ENCODE measurements at regions not wholly inside any gene's neighbourhood (a gene's known extent, or its start where the extent isn't known, plus 50 kb on each side); places are given as distances from the start of the nearest gene placed in this dataset.

DNA sequence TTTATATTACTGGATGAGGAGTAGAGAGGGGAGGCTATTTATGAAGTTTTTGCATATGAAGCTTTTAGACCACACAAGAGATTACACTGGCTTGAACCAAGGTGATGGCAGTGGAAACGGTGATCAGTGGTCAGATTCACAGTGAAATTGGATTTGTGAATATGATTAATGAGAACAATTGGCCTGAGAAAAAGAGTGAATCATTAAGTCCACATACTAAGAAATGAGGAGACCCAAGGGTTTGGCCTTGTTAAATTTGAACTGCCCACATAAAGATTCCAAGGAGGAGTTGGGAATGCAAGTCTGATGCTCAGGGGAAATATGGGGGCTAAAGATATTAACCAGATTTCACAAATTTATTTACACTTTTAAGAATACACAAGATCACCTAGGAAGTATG is 155.3 kb upstream of the ADGRL3 start (continued):
- TF ChIP-seq BMI1 (IDR thresholded peaks at IDR 0.05; ENCODE audit: borderline replicate concordance) (no peak), POU2F2 (IDR thresholded peaks at IDR 0.05; ENCODE audit: borderline replicate concordance, low read depth, low read length) (no peak), ZNF24 (IDR thresholded peaks at IDR 0.05) (no peak), SMAD1 (IDR thresholded peaks at IDR 0.05; ENCODE audit: low read depth, partially characterized antibody) (no peak), JUND (IDR thresholded peaks at IDR 0.05; ENCODE audit: low read depth, low read length) (no peak)
- TF ChIP-seq, protein P1, sequence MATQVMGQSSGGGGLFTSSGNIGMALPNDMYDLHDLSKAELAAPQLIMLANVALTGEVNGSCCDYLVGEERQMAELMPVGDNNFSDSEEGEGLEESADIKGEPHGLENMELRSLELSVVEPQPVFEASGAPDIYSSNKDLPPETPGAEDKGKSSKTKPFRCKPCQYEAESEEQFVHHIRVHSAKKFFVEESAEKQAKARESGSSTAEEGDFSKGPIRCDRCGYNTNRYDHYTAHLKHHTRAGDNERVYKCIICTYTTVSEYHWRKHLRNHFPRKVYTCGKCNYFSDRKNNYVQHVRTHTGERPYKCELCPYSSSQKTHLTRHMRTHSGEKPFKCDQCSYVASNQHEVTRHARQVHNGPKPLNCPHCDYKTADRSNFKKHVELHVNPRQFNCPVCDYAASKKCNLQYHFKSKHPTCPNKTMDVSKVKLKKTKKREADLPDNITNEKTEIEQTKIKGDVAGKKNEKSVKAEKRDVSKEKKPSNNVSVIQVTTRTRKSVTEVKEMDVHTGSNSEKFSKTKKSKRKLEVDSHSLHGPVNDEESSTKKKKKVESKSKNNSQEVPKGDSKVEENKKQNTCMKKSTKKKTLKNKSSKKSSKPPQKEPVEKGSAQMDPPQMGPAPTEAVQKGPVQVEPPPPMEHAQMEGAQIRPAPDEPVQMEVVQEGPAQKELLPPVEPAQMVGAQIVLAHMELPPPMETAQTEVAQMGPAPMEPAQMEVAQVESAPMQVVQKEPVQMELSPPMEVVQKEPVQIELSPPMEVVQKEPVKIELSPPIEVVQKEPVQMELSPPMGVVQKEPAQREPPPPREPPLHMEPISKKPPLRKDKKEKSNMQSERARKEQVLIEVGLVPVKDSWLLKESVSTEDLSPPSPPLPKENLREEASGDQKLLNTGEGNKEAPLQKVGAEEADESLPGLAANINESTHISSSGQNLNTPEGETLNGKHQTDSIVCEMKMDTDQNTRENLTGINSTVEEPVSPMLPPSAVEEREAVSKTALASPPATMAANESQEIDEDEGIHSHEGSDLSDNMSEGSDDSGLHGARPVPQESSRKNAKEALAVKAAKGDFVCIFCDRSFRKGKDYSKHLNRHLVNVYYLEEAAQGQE (IDR thresholded peaks at IDR 0.05; ENCODE audit: low read depth, low read length): no peak

DNA sequence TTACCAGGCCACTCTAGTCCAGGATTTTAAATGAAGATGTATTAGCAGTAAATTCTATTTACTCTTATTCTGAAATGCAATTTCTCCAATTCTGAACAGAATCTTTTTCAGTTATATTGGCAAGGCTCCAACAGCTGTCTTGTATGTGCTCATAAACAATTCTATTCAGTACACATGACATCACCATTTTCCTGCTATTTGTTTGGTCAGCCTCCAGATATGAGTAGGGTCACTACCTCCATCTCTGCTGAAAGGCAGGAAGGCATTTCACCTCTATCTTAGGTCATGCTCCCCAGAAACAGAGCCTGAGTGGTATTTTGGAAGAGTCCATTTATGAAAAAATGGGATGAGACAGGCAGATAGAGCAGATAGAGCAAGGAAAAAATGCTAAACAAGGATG is 151.1 kb upstream of the ADGRL3 start:
- no peak overlapping the region for H3K27ac ChIP-seq (ENCODE audit: control insufficient read depth, insufficient read depth)
- ChIA-PET POLR2A (no interaction called here), RAD21 (ENCODE audit: unreplicated experiment) (no interaction called here), CTCF (no interaction called here), SMC1A (ENCODE audit: uncharacterized antibody, unreplicated experiment) (no interaction called here)
- no peak overlapping the region for H2AFZ ChIP-seq (ENCODE audit: control insufficient read depth, low read depth, low read length)
- no peak overlapping the region for H3K4me2 ChIP-seq (ENCODE audit: control insufficient read depth, insufficient read depth)
- no peak overlapping the region for H3K4me3 ChIP-seq
- no peak for FAIRE-seq
- no peak overlapping the region for H3K9ac ChIP-seq (ENCODE audit: control insufficient read depth, insufficient read depth, low read length)
- intact Hi-C loops (cut with micrococcal nuclease; ENCODE audit: unreplicated experiment) (no loop called here), in situ Hi-C loops (cut with MboI) (no loop called here)
- BruUV-seq (replicated peaks): no TSS peak
- no peaks in the 10 kb centered on the region for H3K4me1 ChIP-seq (ENCODE audit: control insufficient read depth, insufficient read depth, low read length)
- H4K20me1 ChIP-seq (ENCODE audit: control insufficient read depth, insufficient read depth): no peaks in the 10 kb centered on the region
- no peaks in the 10 kb centered on the region for H3K9me3 ChIP-seq (replicated peaks; ENCODE audit: control insufficient read depth, insufficient read depth, low read length)
- no peaks in the 10 kb centered on the region for H3K79me2 ChIP-seq (ENCODE audit: control insufficient read depth, insufficient read depth, low read length)
- no peaks in the 10 kb centered on the region for H3K36me3 ChIP-seq (ENCODE audit: control insufficient read depth in 2 of 2, insufficient read depth in 2 of 2, low read length in 1 of 2)
- no peaks in the 10 kb centered on the region for H3K27me3 ChIP-seq (replicated peaks in 1 of 2; ENCODE audit: control insufficient read depth in 2 of 2, insufficient read depth in 2 of 2, low read length in 1 of 2)
- no peak for ATAC-seq
- no peak for DNase-seq (ENCODE audit: low read depth, low spot score)
- TF ChIP-seq FOXK2 (IDR thresholded peaks at IDR 0.05): no peak
- no peak for TF ChIP-seq POLR2AphosphoS5 (IDR thresholded peaks at IDR 0.05; ENCODE audit: low read length)
- TF ChIP-seq MTA2 (IDR thresholded peaks at IDR 0.05; ENCODE audit: low read depth): no peak
- TF ChIP-seq SRF (IDR thresholded peaks at IDR 0.05; ENCODE audit: low read depth in 2 of 2, low read length in 2 of 2): no peak

Data from GM12878 (cell line).